NCI-H524 (cell line): ENCODE measurements at regions not wholly inside any gene's neighbourhood (a gene's known extent, or its start where the extent isn't known, plus 50 kb on each side); places are given as distances from the start of the nearest gene placed in this dataset.

Experiments used
- DNase-seq, 2 experiments: peaks; one replicate each; lab custom pipeline; 2025; lab: John Stamatoyannopoulos, UW

DNA sequence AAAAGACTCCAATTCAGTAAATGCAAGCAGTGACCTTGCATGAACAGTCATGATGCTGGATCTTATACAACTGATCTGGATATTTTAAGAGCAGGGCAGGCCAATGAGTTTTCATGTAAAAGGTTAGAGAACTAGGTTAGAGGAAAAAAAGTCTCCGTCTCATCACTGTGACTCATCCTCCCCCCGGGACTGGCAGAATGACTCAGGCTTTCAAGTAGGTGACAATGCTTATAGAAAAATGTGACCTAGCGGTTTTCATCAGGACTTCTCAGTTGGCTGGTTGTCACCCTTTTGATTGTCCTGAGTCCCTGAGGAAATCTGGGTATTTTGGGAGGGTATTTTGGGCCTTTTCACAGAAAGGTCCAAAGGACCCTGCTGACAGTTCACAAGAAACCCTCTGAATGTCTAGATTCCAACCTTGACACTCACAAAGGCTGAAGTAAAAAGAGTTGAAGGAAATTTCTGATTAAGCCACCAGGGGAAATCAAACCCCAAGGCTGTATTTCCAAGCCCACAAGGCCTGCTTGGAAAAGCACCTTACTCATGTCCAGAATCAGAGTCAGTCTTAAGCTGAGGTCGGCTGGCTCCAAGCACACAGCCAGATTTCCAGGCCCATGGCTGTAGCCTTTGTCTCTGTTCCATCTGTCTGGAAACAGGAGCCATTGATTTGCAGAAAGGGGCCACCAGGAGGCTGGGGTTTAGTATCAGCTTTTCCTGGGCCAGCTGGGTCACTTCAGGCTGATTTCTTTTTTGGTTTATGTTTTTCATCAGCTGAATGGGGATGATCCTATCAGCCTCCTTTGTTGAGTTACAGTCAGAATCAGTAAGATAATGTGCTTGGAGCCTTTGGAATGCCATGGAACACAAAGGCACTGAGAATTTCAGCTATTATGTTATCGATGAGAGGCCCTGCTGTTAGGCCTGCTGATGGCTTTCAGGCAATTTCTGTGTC is 226.4 kb upstream of the HABP2 start:
- peak in 1 of 2 experiments; percentile 12 for DNase-seq

DNA sequence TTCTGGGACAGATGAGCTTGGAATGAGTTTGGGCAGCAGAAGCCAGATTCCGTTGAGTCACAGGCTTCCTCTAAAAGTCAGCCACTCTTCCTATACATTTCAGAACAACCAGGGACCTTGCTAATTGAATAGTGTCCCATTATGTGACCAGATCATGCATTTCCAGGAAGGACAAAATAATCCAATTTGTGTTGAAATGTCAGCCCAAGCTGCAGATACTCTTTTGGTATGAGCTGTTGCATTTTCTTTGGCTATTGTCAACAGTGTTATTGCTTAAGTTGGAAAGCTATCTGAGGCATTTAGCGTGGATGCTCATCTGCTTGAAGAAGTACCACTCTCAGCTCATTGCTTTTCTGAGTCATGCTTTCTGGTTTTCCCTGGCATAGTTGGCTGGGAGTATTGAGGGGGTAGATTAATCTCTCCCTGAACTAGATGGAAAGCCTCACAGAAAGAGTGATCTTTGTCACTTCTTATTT is 223.7 kb upstream of the HABP2 start:
- DNase-seq = no peak

DNA sequence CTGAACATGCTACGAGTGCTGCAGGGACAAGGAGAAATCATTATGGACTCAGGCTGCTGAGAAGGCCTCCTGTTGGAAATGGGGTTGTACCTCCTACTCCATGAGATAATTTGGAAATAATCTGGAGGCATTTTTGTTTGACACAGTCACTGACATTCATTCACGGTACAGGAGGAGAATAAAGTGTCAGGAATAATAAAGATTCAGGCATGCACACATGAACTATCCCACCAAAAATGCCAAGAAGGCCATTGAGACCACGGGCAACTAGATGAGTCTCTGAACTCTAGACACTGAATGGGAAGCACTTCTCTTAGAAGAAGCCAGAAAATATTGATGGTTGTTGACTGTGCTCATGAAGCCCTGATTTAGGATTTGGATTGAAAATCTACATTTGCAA is 220.9 kb upstream of the HABP2 start:
- no peak for DNase-seq

DNA sequence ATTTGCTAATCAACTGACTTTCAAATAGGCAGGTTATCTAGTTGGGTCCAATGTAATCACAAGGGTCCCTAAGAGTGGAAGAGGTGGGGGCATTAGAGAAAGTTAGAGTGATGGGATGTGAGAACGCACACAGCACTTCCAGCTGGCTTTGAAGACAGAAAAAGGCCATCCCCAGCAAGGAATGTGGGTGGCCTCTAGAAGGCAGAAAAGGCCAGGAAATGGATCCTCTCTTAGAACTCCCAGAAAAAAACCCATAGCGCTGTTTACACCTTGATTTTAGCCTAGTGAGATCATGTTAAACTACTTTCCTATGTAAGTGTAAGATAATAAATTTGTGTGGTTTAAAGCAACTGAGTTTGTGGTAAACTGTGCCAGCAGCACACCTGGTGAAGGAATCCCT is 219.5 kb upstream of the HABP2 start:
- DNase-seq = no peak

DNA sequence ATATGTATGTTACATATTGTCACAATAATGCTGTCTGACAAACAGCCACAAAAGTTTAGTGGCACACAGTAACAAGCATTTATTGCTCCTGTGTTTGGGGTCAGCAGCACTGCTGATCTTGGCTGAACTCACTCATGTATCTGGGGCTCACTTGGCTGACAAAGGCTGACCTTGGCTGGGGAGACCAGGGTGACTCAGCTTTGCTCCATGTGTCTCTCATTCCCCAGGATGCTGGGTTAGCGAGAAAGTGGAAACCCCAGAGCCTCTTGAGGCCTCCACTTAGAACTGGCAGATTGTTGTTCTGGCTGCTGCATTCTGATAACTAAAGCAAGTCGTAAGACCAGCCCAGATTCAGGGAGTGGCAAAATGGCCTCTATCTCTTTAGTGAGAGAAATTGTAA is 217.3 kb upstream of the HABP2 start:
- DNase-seq = no peak

DNA sequence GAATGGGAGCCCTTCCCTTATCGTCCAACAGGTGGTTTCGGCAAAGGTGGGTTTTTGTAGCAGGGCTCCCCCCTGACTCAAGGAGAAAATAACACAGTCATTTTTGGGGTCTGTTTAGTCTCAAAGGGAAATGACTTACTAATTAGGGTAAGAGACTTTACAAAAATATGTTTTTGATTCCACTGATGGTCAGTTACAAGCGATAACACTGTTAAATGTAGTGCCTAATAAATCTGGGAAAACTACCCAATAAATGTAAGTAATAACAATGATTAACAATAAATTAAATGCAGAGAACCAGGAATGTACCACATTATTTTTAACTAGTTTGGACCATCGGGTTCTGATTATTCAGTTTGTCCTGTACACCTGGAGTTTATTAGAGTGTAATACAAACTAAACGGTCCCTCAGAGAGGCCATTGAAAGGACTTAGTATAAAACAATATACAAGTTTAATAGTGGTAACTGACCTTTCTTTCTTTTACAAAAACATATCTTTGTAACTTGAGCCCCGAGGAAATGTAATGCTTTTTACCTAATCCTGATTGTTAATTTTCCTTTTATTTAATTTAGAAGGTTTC is 216.2 kb upstream of the HABP2 start:
- no peak for DNase-seq

DNA sequence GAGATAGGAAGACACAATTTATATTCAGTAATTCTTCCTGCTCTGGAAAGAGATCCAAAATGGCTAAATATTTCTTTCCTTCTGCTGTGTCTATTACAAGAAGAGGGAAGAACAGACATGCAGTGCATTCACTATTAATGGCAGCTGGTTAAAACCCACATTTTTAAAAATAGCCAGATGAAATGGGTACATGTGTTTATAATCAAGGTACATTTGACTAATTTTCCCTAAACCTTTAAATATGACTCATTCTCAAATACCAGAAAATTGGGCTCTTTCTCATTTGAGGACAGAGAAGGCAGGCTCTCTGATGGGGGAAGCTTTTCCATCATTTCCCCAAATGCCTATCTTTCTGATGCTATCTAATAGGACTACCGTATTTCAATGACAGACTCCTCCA is 215.7 kb upstream of the HABP2 start:
- DNase-seq = no peak

DNA sequence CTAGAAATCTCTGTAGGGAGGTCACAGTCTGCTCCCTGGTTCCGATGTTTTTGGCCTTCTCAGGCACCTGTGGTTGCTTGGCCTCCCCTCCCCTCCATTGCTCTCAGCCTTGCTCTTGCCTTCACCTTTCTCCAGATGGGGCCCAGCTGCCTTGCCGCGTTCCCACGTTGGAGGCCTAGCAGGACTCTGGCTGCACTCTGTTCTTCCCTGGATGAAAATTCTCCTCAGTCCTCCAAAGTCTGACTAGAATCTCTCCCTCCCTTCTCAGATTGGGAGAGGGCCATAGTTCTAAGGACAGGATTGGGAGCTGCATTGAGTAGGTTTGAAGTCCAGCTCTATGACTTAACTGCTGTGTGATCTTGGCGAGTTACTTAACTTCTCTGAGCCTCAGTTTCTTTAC is 213.7 kb upstream of the HABP2 start:
- no peak for DNase-seq

DNA sequence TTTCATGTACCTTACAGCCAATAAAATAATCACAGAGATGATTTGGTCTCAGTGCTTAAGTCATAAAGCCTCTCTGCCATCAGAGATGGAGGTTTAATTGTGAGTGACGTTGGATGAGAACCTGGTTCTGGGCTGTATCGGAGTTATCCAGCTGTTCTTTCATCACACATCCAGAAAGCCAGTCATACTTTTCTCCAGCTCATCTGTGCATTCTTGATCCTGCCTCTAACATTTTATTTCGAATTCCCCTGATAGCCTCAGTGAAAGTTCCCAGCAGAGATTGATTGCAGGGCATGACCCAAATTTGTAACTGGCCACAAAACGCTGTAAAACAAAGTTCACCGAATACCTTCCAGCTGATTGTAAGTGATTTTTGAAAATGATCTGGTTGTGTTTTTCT is 212.6 kb upstream of the HABP2 start:
- no peak for DNase-seq

DNA sequence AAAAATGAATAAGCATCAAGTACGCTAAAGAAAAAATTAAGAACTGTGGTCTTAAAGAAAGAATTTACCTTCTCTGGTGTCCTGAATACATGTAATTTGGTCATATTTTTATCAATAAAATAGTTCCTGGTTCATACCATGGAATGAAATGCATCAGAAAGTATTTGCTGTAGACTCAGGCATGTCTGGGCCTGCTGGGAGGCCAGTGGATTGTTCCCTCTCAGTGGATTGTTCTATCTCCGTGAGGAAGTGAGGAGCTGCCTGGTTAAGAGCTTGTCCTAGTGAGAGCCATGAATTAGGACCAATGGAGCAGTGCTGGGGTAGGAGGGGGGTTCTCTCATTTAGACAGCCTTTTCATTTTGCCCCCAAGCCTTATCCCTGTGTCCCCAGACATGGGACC is 211.7 kb upstream of the HABP2 start:
- DNase-seq = no peak

DNA sequence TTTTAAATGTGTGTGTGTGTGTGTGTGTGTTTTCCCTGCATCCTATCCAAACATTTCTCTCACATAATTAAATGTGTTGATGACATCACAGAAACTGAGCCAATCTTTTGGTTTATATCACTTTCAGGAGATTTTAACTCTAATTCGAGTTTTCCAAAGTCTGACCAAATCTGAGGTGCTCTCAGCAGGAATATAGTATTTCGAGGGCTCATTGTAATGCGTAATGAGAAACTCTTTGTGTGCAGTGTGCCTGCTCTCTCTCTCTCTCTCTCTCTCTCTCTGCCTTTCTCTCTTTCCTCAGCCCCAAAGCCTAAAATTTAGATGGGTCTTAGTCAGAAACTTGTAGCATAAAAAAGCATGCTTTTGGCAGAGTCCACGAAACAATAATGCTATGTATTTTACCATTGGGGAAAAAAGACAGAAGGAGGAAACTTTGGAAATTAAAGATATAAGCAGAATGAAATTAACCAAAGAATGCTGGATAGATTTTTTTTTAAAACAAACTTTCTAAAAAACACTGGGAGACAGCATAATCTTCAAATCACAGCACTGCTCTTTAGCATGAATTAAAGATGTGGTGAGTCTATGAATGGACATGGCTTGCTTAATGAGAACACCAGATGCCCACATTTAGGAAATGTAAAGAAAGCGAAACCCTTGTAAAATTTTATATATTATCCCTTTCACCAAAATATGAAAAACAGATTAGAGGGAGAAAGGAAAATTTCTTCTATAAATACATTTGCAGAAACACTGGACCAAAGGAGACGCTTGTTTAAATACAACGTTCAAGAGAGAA is 206.8 kb upstream of the HABP2 start:
- no peak for DNase-seq

DNA sequence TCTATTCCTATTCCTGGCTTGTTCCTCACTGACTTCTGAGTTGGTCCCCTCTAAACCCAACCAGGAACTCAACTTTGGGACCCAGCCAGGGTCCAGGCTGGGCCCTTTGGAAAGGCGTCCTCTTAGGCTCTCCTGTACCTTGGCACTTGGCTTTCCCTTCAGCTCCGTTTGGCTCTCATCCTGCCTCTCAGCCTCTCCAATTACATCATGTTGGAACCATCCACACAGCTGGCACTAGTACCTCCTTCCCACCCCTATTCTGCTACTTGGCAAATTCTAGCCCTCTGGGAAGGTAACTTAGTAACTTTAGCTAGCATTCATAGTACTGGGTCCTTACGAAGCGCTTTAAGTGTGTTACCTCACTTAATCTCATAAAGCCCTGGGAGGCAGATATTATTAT is 205.3 kb upstream of the HABP2 start:
- DNase-seq = no peak

DNA sequence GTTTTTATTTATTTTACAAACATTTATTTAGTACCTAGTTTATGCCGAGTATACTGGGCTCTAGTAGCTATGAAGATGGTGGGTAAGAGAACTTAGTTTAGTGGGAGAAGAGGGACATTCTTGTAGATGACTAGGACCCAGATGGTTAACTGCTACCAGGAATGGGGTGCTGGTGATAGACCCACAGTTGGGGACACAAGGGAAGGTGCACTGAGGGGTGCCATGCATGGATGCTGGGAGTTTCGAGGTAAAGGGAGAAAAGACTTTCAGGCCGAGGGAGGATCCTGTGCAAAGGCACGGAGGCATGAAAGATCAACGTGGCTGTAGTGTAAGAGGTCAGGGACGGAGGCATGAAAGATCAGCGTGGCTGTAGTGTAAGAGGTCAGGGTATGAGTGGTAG is 204.2 kb upstream of the HABP2 start:
- DNase-seq = no peak

DNA sequence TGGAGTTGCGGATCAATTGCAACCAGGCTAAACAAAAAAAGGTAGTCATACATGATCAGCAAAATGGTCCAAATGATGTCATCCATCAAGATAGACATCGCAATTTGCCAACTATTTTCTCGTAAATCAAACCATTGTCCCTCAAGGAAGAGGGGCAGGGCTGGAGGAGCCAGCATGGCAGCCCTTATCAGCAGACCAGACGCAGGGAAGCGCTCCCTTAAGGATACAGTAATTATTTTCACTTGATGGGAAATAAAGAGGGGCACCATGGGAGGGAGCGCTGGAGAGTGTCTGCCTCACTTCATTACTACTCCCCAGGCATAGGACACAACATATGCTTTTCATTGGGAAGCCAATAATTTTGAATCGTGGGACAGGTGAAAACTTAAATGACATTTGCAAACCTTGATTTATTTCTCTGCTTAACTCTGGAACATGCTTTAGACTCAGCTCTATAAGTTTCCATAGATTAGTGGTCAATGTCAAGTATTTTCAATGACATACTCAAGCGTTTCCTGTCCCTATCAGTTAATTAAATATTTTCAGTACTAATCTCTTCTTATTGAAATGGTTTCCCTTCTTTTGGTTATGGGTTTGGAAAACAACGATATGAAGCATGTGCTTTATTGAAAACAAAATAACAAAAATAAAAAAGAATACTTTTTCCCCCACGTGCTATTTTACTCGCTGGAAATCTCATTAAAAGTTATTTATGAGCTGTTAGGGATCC is 202.4 kb upstream of the HABP2 start:
- no peak for DNase-seq

DNA sequence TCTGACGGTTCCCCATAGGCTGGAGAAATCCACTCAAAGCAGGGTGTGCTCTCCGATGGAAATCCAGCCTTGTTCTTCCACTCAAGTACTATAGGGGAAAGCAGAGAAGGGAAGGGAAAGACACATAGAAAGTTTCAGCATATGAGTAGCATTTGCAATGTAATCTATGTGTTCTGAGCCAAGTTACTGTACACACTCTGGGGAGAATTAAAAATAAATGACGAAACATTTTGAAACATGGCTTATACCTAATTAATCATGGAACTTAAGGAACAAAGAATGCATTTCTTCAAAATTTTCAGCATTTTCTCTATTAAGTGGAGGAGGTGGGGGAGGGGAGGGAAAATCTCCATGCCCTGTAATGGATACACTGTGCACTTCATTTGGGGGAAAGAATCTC is 198.1 kb upstream of the HABP2 start:
- DNase-seq = no peak

DNA sequence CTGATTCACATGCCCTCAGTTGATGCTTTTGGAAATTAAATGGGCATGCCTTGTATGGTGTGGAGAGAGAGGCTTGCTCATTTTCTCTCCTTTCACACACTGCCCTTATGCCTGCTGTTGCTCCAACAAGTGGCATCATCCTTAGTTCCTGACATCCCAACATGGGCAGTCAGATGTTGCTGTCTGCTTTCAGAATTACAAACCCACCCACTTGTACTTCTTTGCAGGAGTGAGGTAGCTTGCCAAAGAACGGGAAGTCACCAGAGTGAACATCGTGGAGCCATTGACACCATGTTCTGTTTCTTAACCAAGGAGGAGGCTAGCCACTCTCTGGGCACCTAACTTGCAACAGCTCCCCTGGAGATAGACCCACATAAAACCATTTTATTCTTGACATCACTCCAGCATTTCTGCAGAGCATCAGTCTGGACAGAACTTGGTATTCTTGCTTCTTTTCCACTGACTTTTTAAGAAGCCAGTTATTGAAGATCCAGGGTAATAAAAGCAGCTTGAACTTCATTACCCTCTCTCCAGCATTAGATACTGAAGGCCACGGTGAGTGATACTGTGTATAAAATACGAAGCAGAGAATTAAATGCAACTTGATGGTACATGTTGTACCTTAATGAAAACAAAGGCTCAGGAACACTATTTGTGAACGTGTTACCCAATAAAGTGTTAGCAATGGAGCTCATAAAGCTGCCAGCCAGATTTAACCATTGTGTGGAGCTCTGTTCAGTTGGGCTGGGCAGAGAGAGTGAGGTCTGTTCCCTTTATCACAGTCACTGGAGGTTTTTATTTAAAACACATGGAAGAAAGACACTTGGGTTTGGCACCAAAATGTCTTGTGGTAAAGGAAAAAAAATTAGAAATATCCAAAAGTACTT is 195.8 kb upstream of the HABP2 start:
- no peak for DNase-seq

DNA sequence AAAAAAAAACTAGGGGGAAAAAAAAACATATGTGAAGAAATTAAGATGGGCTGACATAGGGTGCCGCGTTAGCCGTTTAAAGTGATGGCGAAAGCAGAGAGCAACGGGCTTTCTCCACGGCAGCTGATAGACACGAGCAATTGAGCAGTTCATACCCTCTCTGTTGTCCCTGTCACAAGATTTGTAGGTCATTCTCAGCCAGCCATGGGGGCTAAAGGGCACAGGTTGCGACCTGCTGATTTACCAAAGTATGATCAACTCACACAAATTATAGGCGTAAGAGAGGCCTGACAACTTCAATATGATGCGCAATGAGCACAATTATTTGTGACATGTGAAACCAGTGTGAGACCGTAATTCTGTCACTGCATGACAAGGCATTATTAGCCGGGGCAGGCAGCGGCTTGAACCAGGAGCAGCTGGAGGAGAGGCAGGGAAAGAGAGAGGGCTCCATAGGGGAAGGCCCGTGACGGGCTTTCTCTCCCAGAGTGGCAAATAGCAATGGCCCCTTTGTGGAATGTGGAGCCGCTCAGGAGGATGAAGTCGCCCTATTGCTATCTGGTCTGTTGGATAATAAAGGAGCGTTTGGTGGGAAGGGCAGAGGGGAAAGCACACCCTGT is 195.1 kb upstream of the HABP2 start:
- no peak for DNase-seq

DNA sequence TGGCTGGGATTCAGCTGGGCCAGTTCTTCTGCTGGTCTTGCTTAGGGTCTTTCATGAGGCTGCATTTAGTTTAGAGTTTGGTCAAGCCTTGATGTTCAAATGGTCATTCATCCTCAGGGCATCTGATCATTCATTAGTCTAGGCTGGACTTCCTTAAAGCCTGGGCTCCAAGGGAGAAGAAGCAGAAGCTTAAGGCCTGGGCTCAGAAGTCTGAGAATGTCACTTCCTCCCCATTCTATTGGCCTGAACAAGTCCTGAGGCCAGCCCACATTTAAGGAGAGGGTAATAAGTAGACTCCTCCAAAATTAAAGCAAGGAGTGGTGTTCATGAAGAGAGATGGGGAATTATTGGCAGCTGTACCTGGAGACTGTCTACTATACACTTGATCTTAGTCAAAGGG is 193.2 kb upstream of the HABP2 start:
- no peak for DNase-seq

DNA sequence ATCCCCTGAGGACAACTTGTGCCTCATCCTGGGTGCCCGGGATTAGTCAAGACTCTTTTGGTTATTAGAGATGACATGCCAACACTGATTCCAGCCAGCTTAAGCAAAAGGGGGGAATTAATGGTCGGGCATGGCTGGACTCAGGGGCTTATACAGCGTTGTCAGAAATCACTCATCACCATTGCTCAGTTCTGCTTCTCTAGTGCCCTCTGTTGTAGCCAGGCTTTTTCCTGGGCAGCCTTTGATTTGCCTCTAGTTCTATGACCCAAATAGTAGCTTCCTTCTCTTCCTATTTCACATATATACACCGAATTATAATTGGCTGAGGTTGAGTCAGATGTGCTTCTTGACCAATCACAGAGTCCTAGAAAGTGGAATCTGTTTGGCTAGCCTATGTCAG is 192.0 kb upstream of the HABP2 start:
- no peak for DNase-seq

DNA sequence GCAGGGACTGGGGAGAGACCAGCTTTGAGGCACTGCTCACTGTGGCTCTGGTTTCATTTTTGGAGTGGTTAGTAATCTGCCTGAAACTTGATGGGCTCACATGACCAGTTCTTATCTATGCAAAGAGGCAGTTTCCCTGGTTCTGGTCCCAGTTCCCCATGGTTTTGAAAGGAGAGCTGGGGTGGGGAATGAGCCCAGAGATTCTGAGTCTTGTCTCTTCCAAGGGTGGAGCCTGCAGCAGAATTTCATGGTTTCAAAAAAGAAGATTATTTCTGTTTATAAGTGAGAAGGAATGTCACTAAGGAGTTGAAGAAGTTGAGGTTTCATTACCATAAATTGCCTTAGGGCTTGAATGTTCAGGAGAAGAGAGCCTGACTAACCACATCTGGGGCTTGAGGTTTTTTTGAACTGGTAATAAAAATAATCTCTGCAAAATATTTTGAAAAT is 190.2 kb upstream of the HABP2 start:
- no peak for DNase-seq

DNA sequence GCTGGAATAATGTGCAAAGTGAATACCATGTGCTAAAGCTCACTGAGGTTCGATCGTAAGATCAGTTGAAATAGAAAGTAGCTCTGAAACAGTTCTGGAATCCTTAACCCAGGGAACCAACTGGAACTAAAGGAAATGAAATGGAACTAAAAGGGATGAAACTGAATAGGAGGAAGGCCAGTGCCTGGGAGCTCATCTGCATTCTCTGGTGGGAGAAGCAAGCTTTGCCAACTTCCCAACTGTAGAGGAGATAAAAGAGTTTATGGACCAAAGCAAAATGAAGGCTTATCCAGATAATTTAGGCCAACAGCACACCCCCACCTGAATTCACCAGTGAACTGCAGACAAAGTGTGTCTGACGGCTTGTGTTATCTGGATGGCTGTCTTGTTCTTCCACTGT is 188.6 kb upstream of the HABP2 start:
- DNase-seq = no peak
